ENCODE measurements at regions not wholly inside any gene's neighbourhood (a gene's known extent, or its start where the extent isn't known, plus 50 kb on each side); places are given as distances from the start of the nearest gene placed in this dataset.

DNA sequence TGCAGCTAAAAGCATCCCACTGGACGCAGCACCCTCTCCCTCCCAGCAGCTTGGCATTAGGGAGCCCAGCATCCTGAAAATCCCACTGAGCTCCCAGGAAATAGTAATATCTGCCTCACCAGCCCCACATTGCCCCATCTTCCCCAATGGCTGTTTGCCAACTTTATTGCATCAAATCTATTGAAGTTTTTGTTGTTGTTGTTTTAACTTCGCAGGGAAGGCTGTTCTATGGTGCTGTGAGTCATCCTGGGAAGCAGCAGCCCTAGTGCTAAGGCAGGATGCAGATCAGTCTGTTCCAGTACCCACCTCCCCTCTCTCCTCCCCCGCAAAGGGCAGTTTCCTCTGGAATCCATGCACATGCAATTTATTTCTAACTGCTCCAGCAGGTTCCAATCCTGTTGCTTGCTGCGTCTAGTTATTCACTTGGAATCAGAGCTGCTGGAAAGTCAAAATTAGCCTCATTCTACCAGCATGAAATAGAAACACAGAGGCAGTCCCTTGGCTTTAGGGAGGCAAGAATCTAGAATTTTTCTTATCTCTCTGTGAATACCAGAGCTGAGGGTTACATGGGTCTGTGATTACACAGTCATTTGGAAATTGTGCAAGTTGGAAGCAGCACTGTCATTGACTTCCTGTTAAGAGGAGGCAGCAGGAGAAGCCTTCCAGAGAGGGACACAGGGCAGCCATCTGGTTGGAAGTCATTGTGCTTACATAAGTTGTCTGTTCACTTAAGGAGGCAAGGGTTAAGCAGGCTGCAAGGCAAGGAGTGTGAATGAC is 115.9 kb upstream of the CACUL1 start:
- TF ChIP-seq, protein P1, sequence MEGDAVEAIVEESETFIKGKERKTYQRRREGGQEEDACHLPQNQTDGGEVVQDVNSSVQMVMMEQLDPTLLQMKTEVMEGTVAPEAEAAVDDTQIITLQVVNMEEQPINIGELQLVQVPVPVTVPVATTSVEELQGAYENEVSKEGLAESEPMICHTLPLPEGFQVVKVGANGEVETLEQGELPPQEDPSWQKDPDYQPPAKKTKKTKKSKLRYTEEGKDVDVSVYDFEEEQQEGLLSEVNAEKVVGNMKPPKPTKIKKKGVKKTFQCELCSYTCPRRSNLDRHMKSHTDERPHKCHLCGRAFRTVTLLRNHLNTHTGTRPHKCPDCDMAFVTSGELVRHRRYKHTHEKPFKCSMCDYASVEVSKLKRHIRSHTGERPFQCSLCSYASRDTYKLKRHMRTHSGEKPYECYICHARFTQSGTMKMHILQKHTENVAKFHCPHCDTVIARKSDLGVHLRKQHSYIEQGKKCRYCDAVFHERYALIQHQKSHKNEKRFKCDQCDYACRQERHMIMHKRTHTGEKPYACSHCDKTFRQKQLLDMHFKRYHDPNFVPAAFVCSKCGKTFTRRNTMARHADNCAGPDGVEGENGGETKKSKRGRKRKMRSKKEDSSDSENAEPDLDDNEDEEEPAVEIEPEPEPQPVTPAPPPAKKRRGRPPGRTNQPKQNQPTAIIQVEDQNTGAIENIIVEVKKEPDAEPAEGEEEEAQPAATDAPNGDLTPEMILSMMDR (optimal IDR thresholded peaks at IDR 0.05 in 1 of 3, IDR thresholded peaks at IDR 0.05 in 1 of 3, conservative IDR thresholded peaks at IDR 0.05 in 1 of 3; ENCODE audit: extremely low read depth in 1 of 3, insufficient read depth in 2 of 3, low read length in 3 of 3) = no peak
- no peaks in the 10 kb centered on the region for H4K20me1 ChIP-seq (ENCODE audit: control insufficient read depth, extremely low read depth, insufficient read depth, low read length)
- FAIRE-seq = peak; percentile 100
- peaks cover 31% of the 10 kb centered on the region for H3K4me1 ChIP-seq (ENCODE audit: control insufficient read depth, extremely low read depth, insufficient read depth, low read length)
- dilution Hi-C loops (cut with MboI; ENCODE audit: extremely low pct_ligation_motif_present, low sequenced_read_pairs) = no loop called here
- H3K79me2 ChIP-seq (ENCODE audit: control insufficient read depth, insufficient read depth, low read length) = no peaks in the 10 kb centered on the region
- H3K36me3 ChIP-seq (ENCODE audit: control insufficient read depth in 2 of 2, extremely low read depth in 1 of 2, insufficient read depth in 2 of 2, low read length in 2 of 2) = no peaks in the 10 kb centered on the region
- H3K9me3 ChIP-seq (ENCODE audit: control insufficient read depth, low read depth, low read length) = no peaks in the 10 kb centered on the region
- H3K9ac ChIP-seq (ENCODE audit: control insufficient read depth, extremely low read depth, insufficient read depth, low read length) = no peak overlapping the region
- no peaks in the 10 kb centered on the region for H3K9me1 ChIP-seq (ENCODE audit: control insufficient read depth, extremely low read depth, insufficient read depth, low read length)
- peak overlapping the region in 1 of 3 experiments; percentile 0 for H3K4me3 ChIP-seq (ENCODE audit: control insufficient read depth in 2 of 3, extremely low read depth in 1 of 3, insufficient read depth in 2 of 3, low read depth in 1 of 3, low read length in 3 of 3)
- H2AFZ ChIP-seq (ENCODE audit: control insufficient read depth, low read length) = no peak overlapping the region
- no peaks in the 10 kb centered on the region for H3K27me3 ChIP-seq (ENCODE audit: control insufficient read depth, extremely low read depth, insufficient read depth, low read length)
- H3K27ac ChIP-seq (ENCODE audit: control insufficient read depth, insufficient read depth, low read length) = peak overlapping the region; percentile 72
- peak overlapping the region; percentile 58 for H3K4me2 ChIP-seq (ENCODE audit: control insufficient read depth, extremely low read depth, insufficient read depth, low read depth, low read length)
- DNase-seq (ENCODE audit: low read depth, low spot score) = peak; percentile 53

GRCh38 chr10:118871244-118871865 is 116.6 kb upstream of the CACUL1 start:
- no peaks in the 10 kb centered on the region for H3K36me3 ChIP-seq (ENCODE audit: control insufficient read depth in 2 of 2, extremely low read depth in 1 of 2, insufficient read depth in 2 of 2, low read length in 2 of 2)
- dilution Hi-C loops (cut with MboI; ENCODE audit: extremely low pct_ligation_motif_present, low sequenced_read_pairs) = no loop called here
- H3K27me3 ChIP-seq (ENCODE audit: control insufficient read depth, extremely low read depth, insufficient read depth, low read length) = no peaks in the 10 kb centered on the region
- DNase-seq (ENCODE audit: low read depth, low spot score) (no peak), FAIRE-seq (no peak)
- H3K9me1 ChIP-seq (ENCODE audit: control insufficient read depth, extremely low read depth, insufficient read depth, low read length) = no peaks in the 10 kb centered on the region
- H3K79me2 ChIP-seq (ENCODE audit: control insufficient read depth, insufficient read depth, low read length) = no peaks in the 10 kb centered on the region
- peak overlapping the region; percentile 72 for H3K27ac ChIP-seq (ENCODE audit: control insufficient read depth, insufficient read depth, low read length)
- TF ChIP-seq, protein P1 (optimal IDR thresholded peaks at IDR 0.05 in 1 of 3, IDR thresholded peaks at IDR 0.05 in 1 of 3, conservative IDR thresholded peaks at IDR 0.05 in 1 of 3; ENCODE audit: extremely low read depth in 1 of 3, insufficient read depth in 2 of 3, low read length in 3 of 3) = no peak
- no peak for TF ChIP-seq EZH2 (IDR thresholded peaks at IDR 0.05; ENCODE audit: low read length)
- H2AFZ ChIP-seq (ENCODE audit: control insufficient read depth, low read length) = no peak overlapping the region
- H4K20me1 ChIP-seq (ENCODE audit: control insufficient read depth, extremely low read depth, insufficient read depth, low read length) = no peaks in the 10 kb centered on the region
- H3K4me2 ChIP-seq (ENCODE audit: control insufficient read depth, extremely low read depth, insufficient read depth, low read depth, low read length) = peak overlapping the region; percentile 58
- no peak overlapping the region for H3K9ac ChIP-seq (ENCODE audit: control insufficient read depth, extremely low read depth, insufficient read depth, low read length)
- no peaks in the 10 kb centered on the region for H3K9me3 ChIP-seq (ENCODE audit: control insufficient read depth, low read depth, low read length)
- H3K4me3 ChIP-seq (ENCODE audit: control insufficient read depth in 2 of 3, extremely low read depth in 1 of 3, insufficient read depth in 2 of 3, low read depth in 1 of 3, low read length in 3 of 3) = no peak overlapping the region
- peaks cover 31% of the 10 kb centered on the region for H3K4me1 ChIP-seq (ENCODE audit: control insufficient read depth, extremely low read depth, insufficient read depth, low read length)

All from keratinocyte (primary cell).